ENCODE measurements at regions not wholly inside any gene's neighbourhood (a gene's known extent, or its start where the extent isn't known, plus 50 kb on each side); places are given as distances from the start of the nearest gene placed in this dataset.

GRCh38 chr6:169946971-169947370, 195.5 kb downstream of the ERMARD start:
- intact Hi-C loops (cut with DNase I, micrococcal nuclease), result no loop called here
- DNase-seq (no peak), ATAC-seq (no peak)

DNA sequence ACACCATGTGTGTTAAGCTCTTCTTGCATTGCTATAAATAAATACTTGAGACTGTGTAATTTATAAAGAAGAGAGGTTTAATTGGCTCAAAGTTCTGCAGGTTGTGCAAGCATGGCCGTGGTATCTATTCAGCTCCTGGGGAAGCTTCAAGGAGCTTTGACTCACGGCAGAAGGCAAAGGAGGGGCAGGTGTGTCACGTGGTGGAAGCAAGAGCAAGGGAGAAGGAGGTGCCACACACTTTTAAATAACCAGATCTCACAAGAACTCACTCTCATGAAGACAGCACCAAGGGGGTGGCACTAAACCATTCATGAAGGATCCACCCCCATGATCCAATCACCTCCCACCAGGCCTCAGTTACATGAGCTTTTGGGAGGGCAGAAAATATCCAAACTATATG, 193.7 kb downstream of the ERMARD start:
- DNase-seq, result no peak
- no peak for ATAC-seq
- intact Hi-C loops (cut with DNase I, micrococcal nuclease), result no loop called here

GRCh38 chr6:169944415-169944814, 193.0 kb downstream of the ERMARD start:
- ATAC-seq, result no peak
- intact Hi-C loops (cut with DNase I, micrococcal nuclease), result no loop called here
- DNase-seq, result no peak

DNA sequence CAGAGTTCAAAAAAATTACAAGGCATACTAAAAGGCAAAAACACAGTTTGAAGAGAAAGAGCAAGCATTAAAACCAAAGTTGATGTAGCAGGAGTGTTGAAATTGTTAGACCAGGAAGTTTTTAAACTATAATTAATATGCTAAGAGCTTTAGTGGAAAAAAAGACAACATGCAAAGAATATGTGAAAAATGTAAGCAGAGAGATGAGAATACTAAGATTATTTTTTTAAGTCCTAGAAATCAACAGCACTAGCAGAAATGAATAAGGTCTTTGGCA, 192.6 kb downstream of the ERMARD start:
- intact Hi-C loops (cut with DNase I, micrococcal nuclease), result no loop called here
- DNase-seq (no peak), ATAC-seq (no peak)

DNA sequence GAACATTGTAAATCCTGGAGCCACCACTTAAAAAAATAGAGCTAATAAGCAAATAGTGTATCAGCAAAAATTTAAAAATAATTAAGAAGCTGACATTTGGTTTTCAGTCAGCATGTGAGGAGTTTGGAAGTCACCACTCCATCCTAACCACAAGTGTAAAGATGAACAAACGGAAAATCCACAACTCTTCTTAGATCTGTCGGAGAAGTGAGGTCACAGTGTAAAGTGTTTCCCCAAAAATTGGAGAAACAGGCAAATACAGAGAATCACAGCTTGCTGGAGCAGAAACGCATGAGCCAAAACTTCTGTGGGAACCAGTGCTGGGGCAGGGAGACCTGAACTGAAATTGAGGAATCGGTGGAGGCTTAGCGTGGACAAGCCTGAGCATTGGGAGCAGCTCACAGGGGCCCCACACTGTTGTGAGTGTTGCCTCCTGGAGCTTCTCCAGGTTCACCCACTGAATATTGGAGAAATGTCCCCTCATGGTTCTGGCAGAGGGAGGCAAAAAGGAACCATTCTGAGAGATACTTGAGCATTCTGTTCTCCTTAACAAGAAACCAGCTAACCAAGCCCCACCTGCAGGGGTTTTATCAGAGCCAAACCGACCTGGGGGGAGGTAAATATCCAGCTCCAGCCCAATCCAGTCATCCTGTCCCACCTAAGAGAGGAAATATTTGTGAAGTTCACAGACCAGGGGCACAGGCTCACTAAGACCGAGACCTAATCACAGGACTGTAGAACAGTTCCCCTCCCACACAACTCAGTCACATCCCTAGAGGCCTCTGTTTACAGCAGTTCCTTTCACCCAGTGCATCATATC, 192.0 kb downstream of the ERMARD start:
- intact Hi-C loops (cut with DNase I, micrococcal nuclease), result no loop called here
- ATAC-seq, result no peak
- no peak for DNase-seq

- intact Hi-C loops (cut with DNase I, micrococcal nuclease), result no loop called here
- no peak for ATAC-seq
- no peak for DNase-seq
These were observed 190.8 kb downstream of the ERMARD start for GRCh38 chr6:169942173-169942572.

DNA sequence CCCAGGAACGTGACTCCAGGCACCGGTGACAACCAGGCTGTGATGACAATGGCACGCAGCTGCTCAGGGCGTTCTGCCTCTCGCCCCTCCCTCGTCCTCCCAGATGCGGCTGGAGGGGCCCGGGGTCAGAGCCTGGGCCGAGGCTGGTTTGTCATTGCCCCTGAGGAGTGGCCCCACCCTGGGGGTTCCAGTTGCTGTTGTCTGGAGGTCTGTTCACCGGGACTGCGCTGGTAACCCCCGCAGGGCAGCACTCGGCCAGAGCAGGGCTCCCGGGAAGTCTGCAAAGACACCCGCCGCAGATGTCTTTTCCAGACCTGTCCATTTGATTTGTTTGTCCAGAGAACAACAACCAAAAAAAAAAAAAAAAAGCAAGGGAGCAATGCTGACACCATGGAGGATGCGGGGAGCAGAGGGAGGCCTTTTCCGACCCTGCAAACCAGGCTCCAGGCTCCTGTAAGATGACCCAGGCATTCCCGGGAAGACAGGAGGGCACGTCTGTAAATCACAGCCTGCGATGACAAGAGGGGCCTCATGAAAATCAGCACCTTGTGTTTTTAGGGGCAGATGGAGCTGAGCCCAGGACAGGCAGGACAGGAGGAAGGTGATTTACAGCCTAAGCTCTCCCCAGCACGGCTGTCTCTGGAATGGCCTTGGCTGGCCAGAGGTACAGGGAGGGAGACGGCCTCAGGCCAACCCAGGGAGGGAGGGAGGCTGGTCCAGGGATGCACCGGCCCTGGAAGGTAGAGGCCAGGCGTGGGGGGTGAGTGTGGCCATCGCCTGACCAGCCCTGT, 189.3 kb downstream of the ERMARD start:
- no peak for ATAC-seq
- intact Hi-C loops (cut with DNase I, micrococcal nuclease), result no loop called here
- no peak for DNase-seq

DNA sequence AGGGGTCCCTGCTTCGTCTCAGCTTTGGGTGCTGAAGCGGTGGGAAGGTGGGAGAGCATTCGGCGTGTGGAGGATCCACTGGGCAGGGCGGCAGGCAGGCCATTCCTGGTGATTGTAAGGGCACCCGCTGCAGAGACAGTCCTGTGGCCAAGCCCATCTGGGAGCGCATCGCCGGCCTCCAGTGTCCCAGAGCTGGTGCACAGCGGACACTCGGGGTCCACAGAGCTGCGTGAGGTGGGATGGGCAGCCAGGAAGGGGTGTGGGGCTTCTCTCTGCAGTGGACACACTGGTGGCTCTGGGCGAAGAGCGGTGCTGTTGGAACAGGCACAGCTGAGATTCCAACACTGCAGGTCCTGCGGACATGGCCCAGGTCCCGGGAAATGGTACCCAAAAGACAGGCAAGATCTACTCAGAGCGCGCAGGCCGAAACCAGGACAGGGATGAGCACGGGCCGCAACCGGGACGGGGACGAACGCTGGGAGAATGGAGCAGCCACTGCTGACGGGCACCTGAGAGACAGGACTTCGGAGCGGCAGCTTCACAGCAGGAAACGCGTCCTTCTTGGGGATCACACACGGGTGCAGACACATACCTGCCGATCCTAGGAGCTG, 188.2 kb downstream of the ERMARD start:
- DNase-seq (no peak), ATAC-seq (no peak)
- intact Hi-C loops (cut with DNase I, micrococcal nuclease), result no loop called here

- intact Hi-C loops (cut with DNase I, micrococcal nuclease), result no loop called here
- DNase-seq (no peak), ATAC-seq (no peak)
These were observed 187.3 kb downstream of the ERMARD start for GRCh38 chr6:169938731-169939130.

- no peak for DNase-seq
- ATAC-seq, result no peak
These were observed 186.9 kb downstream of the ERMARD start for GRCh38 chr6:169938262-169938701.

DNA sequence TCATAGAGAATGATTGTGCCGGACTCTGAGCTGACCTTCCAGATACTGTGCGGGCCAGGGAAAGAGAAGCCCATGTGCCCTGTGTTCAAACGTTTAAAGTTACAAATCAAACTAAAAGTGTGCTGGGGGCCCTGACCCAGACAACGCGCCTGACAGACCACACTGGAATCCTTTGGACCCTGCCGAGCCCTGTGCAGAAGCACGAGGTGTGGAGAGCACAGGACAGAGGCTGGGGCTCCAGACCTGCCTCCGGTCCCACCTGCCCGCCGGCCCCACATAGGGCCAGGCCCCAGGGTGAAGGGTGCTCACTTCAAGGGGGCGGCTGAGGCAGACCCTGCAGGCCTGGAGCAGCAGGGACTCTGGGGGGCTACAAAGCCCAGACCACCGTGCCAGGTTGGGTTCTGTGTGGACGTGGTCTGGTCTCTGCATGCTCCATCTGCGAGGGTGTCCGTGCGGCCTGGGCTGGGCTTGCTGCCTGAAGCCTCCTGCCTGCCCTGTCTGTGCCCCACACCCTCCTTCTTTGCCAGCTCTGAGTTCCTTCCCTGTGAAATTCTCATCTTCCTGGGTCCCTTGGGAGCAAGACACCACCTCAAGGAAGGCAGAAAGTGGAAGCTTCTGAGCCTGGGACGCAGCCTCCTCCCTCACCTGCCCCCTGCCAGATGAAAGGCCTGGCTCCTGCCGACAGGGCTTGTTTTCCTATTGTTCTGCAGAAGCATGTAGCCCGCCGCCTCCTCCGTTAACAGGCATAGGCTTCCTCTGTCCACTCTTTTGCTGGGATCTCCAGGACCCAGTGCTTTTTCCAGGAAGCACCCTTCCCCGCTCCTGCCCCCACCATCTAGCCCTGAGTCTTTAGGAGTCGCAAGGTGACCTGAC, 186.2 kb downstream of the ERMARD start:
- intact Hi-C loops (cut with DNase I, micrococcal nuclease), result no loop called here
- ATAC-seq, result no peak
- no peak for DNase-seq

More at GRCh38 chr6:169938262-169938701, 186.9 kb downstream of the ERMARD start:
- intact Hi-C loops (cut with DNase I, micrococcal nuclease), result no loop called here

DNA sequence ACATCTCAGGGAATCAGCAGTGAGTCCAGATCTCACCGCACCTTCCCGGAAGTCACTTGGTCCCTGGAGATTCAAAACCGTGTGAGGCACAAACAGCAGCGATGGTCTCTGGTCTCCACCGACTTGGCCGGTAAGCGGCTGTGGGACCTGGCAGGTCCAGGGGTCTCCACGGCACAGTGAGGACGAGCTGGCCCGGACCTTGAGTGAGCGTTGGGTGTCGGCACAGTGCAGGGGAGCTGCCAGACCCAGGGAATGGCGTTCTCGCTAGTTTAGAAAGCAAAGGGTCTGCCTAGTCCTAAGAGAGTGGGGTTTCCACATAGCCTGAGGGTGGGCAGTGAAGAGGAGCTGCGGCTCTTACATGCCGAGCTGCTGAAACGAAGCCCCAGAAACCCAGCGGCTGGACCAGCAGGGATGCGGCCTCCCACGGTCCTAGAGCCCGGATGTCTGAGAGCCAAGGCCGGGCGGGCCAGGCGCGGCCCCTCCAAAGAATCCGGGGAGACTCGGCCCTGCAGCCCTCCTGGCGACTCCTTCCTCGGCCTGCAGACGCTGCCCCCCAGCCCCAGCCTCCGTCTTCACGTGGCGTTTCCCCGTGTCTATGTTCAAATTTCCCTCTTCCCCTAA, 185.0 kb downstream of the ERMARD start:
- DNase-seq (no peak), ATAC-seq (no peak)
- intact Hi-C loops (cut with DNase I, micrococcal nuclease), result no loop called here

- DNase-seq, result no peak
- ATAC-seq, result no peak
- intact Hi-C loops (cut with DNase I, micrococcal nuclease), result no loop called here
These were observed 184.4 kb downstream of the ERMARD start for GRCh38 chr6:169935861-169936260.

- DNase-seq, result no peak
- intact Hi-C loops (cut with DNase I, micrococcal nuclease), result no loop called here
- ATAC-seq, result no peak
These were observed 183.9 kb downstream of the ERMARD start for GRCh38 chr6:169935348-169935718.

DNA sequence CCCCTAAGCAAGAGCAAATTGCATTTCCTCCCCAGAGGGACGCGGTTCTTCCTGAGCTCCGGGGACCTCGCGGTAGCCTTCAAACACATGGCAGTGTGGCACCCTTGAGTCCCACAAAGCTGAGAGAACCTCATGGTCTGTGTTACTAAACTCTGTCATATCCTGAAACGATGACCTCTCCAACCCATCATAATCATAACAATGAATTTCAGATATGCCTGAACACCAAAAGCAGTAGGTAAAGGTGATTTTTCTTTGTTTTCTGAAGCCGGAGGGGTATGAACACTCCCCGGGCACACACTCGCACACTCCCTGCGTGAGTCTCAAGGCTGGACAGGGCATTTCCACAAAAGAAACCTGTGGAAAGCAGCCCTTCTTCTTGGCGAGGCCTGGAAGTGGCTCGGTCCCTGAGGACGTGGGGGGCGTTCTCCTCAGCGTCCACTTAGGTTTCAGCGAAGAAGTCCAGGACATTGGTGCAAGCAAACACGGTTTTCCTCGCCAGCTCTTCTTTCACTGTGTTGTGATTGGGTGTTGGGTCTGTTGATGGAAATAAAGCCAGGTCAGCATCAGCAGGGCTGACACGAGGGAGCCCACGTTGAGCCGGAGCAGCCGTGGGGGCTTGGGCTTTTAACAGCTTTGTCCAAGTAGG, 183.4 kb downstream of the ERMARD start:
- ATAC-seq (no peak), DNase-seq (no peak)
- intact Hi-C loops (cut with DNase I, micrococcal nuclease), result no loop called here

GRCh38 chr6:169933839-169934698, 182.6 kb downstream of the ERMARD start:
- peak; percentile 85 for ATAC-seq
- intact Hi-C loops (cut with DNase I, micrococcal nuclease), result no loop called here
- peak in 1 of 2 donors; percentile 59 for DNase-seq

- ATAC-seq (peak; percentile 65), DNase-seq (peak in 1 of 2 donors; percentile 32)
- intact Hi-C loops (cut with DNase I, micrococcal nuclease), result no loop called here
These were observed 181.9 kb downstream of the ERMARD start for GRCh38 chr6:169933251-169933821.
